HCT116 (cell line): ENCODE measurements at regions not wholly inside any gene's neighbourhood (a gene's known extent, or its start where the extent isn't known, plus 50 kb on each side); places are given as distances from the start of the nearest gene placed in this dataset.

ENCODE experiments used
- ATAC-seq: fragments of 200-7000 bp; cut with Tn5 transposase; 2 replicates; pipeline ENCODE4 v1.9.1; 2020; ENCODE audit warnings: mild to moderate bottlenecking, moderate library complexity
- BruUV-seq: library from RNA; stranded (reverse); fragments of 400-500 nt; replicated peaks from 2 replicates; lab custom pipeline; 2021; lab: Mats Ljungman, UMichigan
- CTCF ChIA-PET: fragments of 300-600 bp; sonication (Branson Sonifier 250); formaldehyde crosslinking; loops from one replicate; lab custom pipeline; 2021; ENCODE audit warnings: antibody characterized with exemption; lab: Charles Lee
- POLR2A ChIA-PET: fragments of 300-600, 350-600 bp; sonication (Branson Sonifier 250); formaldehyde crosslinking; loops from one replicate; lab custom pipeline; 2021; ENCODE audit warnings: antibody characterized with exemption; lab: Charles Lee
- RAD21 ChIA-PET, 2 experiments: fragments of 300-600 bp; sonication (Branson Sonifier 250); formaldehyde crosslinking; loops; one replicate each; lab custom pipeline; 2023; ENCODE audit warnings: low total read pairs in 2 of 2; ENCODE audit not compliant: uncharacterized antibody in 2 of 2, unreplicated experiment in 2 of 2, low non-redundant PET in 1 of 2; lab: Charles Lee
- DNase-seq: peaks from one replicate; pipeline ENCODE4 v3.0.0-alpha.2; 2010; ENCODE audit warnings: low read depth, low spot score
- H2AFZ ChIP-seq: fragments of 200-600 bp; shearing (Covaris generic), sonication (generic); 2 replicates; pipeline ENCODE4 v1.6.1; 2017; ENCODE audit warnings: low read depth, mixed run types, mixed read lengths, antibody characterized with exemption, low read length; ENCODE audit not compliant: poor library complexity, severe bottlenecking
- H3K27ac ChIP-seq: 2 replicates; pipeline ENCODE4 v1.5.1; 2012; ENCODE audit warnings: low read depth, low read length
- H3K27me3 ChIP-seq: fragments of 200-600 bp; sonication (generic); 2 replicates; pipeline ENCODE4 v1.6.1; 2016; ENCODE audit warnings: mixed run types, low read length, mixed read lengths; ENCODE audit not compliant: insufficient read depth
- H3K36me3 ChIP-seq, 2 experiments: fragments of 200-500 bp in 1 of 2; fragments of 200-600 bp in 1 of 2; sonication (Bioruptor generic) in 1 of 2; sonication (generic) in 1 of 2; 2 replicates each; pipeline versions ENCODE4 v1.5.1 to v1.6.1; 2014 to 2016; ENCODE audit warnings: low read length in 2 of 2, inconsistent platforms in 1 of 2, mixed read lengths in 1 of 2, mixed run types in 1 of 2; ENCODE audit not compliant: insufficient read depth in 2 of 2, control insufficient read depth in 1 of 2
- H3K4me1 ChIP-seq, 2 experiments: fragments of 200-600 bp in 1 of 2; sonication (generic) in 1 of 2; 2 replicates each; pipeline versions ENCODE4 v1.5.1 to v1.6.1; 2012 to 2017; ENCODE audit warnings: low read length in 2 of 2, inconsistent platforms in 1 of 2, mild to moderate bottlenecking in 1 of 2, mixed read lengths in 1 of 2, mixed run types in 1 of 2, moderate library complexity in 1 of 2; ENCODE audit not compliant: insufficient read depth in 2 of 2, control insufficient read depth in 1 of 2
- H3K4me2 ChIP-seq: fragments of 200-600 bp; sonication (generic); 2 replicates; pipeline ENCODE4 v1.6.1; 2017; ENCODE audit warnings: mixed run types, low read length, mixed read lengths
- H3K4me3 ChIP-seq, 2 experiments: fragments of 200-600 bp in 1 of 2; sonication (generic) in 1 of 2; replicated peaks in 1 of 2; 2 replicates each; pipeline ENCODE4 v1.5.1; 2011 to 2016; ENCODE audit warnings: low read length in 2 of 2, control low read depth in 1 of 2, low read depth in 1 of 2, mild to moderate bottlenecking in 1 of 2, mixed read lengths in 1 of 2, mixed run types in 1 of 2
- H3K79me2 ChIP-seq: fragments of 200-600 bp; sonication (generic); 2 replicates; pipeline ENCODE4 v1.6.1; 2017; ENCODE audit warnings: mild to moderate bottlenecking, mixed run types, low read length, moderate library complexity, mixed read lengths; ENCODE audit not compliant: insufficient read depth
- H3K9ac ChIP-seq: fragments of 200-600 bp; sonication (generic); 2 replicates; pipeline ENCODE4 v1.6.1; 2016; ENCODE audit warnings: low read length, mixed read lengths
- H3K9me2 ChIP-seq: fragments of 200-600 bp; sonication (generic), shearing (Covaris generic); 2 replicates; pipeline ENCODE4 v1.6.1; 2017; ENCODE audit warnings: mixed run types, mild to moderate bottlenecking, moderate library complexity; ENCODE audit not compliant: insufficient read depth
- H3K9me3 ChIP-seq, 2 experiments: fragments of 200-500 bp in 1 of 2; fragments of 200-600 bp in 1 of 2; sonication (Bioruptor generic) in 1 of 2; sonication (generic) in 1 of 2; 2 replicates each; pipeline ENCODE4 v1.6.1; 2014 to 2017; ENCODE audit warnings: low read length in 2 of 2, mixed read lengths in 2 of 2, inconsistent platforms in 1 of 2, low read depth in 1 of 2, mild to moderate bottlenecking in 1 of 2, mixed run types in 1 of 2, moderate library complexity in 1 of 2; ENCODE audit not compliant: control insufficient read depth in 1 of 2, insufficient read depth in 1 of 2
- H4K20me1 ChIP-seq: fragments of 200-600 bp; sonication (generic), shearing (Covaris generic); 2 replicates; pipeline ENCODE4 v1.6.1; 2017; ENCODE audit warnings: mixed run types, mild to moderate bottlenecking, moderate library complexity; ENCODE audit not compliant: insufficient read depth
- ATF3 ChIP-seq: IDR thresholded peaks from 2 replicates; pipeline ENCODE4 v1.6.1; 2012
- CEBPB ChIP-seq: IDR thresholded peaks from 2 replicates; pipeline ENCODE4 v1.6.1; 2012; ENCODE audit warnings: low read depth
- CTCF ChIP-seq, 3 experiments: fragments of 200-600 bp in 1 of 3; sonication (generic) in 1 of 3; IDR thresholded peaks in 2 of 3; conservative IDR thresholded peaks in 1 of 3; 2 replicates each; pipeline ENCODE4 v1.5.1; 2012 to 2017; ENCODE audit warnings: low read depth in 2 of 3, low read length in 2 of 3, antibody characterized with exemption in 1 of 3, borderline replicate concordance in 1 of 3, control low read depth in 1 of 3, mild to moderate bottlenecking in 1 of 3, mixed read lengths in 1 of 3, mixed run types in 1 of 3, moderate library complexity in 1 of 3; ENCODE audit not compliant: insufficient read depth in 1 of 3
- EZH2 ChIP-seq: fragments of 200-600 bp; sonication (generic); IDR thresholded peaks from 2 replicates; pipeline ENCODE4 v1.6.1; 2017; ENCODE audit warnings: antibody characterized with exemption, mixed run types
- EZH2phosphoT487 ChIP-seq: fragments of 200-600 bp; IDR thresholded peaks from 2 replicates; pipeline ENCODE4 v1.6.1; 2018; ENCODE audit warnings: antibody characterized with exemption, borderline replicate concordance
- MAX ChIP-seq: IDR thresholded peaks from 2 replicates; pipeline ENCODE4 v1.6.1; 2012
- POLR2AphosphoS5 ChIP-seq: IDR thresholded peaks from 2 replicates; pipeline ENCODE4 v1.6.1; 2011; ENCODE audit warnings: mild to moderate bottlenecking, low read depth, low read length, moderate library complexity
- REST ChIP-seq: IDR thresholded peaks from 2 replicates; pipeline ENCODE4 v1.6.1; 2012; ENCODE audit warnings: low read depth
- SP1 ChIP-seq: IDR thresholded peaks from 2 replicates; pipeline ENCODE4 v1.6.1; 2012; ENCODE audit warnings: low read depth
- SRF ChIP-seq: IDR thresholded peaks from 2 replicates; pipeline ENCODE4 v1.6.1; 2012; ENCODE audit warnings: low read depth
- ZNF274 ChIP-seq: fragments of 200-500 bp; sonication (Bioruptor generic); IDR thresholded peaks from 2 replicates; pipeline ENCODE4 v1.6.1; 2014; ENCODE audit warnings: mild to moderate bottlenecking, low read depth, low read length, inconsistent platforms
- intact Hi-C: fragments of 100-400 bp; cut with micrococcal nuclease; formaldehyde crosslinking; loops from 2 replicates; pipeline ENCODE4 v1.10.0; 2022

GRCh38 chr6:137756788-137757187, 110.3 kb upstream of the TNFAIP3 start:
- H3K4me2 ChIP-seq: no peak overlapping the region
- no peak overlapping the region for H3K4me3 ChIP-seq
- POLR2A ChIA-PET: no interaction called here
- BruUV-seq: no TSS peak
- RAD21 ChIA-PET: no interaction called here
- ATAC-seq: no peak
- no peaks in the 10 kb centered on the region for H4K20me1 ChIP-seq
- no peak overlapping the region for H3K27ac ChIP-seq
- no peak for TF ChIP-seq ZNF274
- no peak for TF ChIP-seq ATF3
- TF ChIP-seq SP1: no peak
- no peak for TF ChIP-seq CEBPB
- TF ChIP-seq CTCF (IDR thresholded peaks at IDR 0.05 in 2 of 3, conservative IDR thresholded peaks at IDR 0.05 in 1 of 3; ENCODE audit: borderline replicate concordance in 1 of 3, insufficient read depth in 1 of 3, low read depth in 2 of 3, low read length in 2 of 3): no peak
- TF ChIP-seq POLR2AphosphoS5: no peak
- TF ChIP-seq EZH2: no peak
- no peak for TF ChIP-seq MAX
- H3K9me3 ChIP-seq: no peaks in the 10 kb centered on the region
- no peaks in the 10 kb centered on the region for H3K9me2 ChIP-seq
- no peaks in the 10 kb centered on the region for H3K79me2 ChIP-seq
- no peak for DNase-seq
- intact Hi-C loops: no loop called here
- no peak overlapping the region for H2AFZ ChIP-seq
- no peaks in the 10 kb centered on the region for H3K36me3 ChIP-seq
- no peaks in the 10 kb centered on the region for H3K27me3 ChIP-seq
- no peaks in the 10 kb centered on the region for H3K4me1 ChIP-seq
- CTCF ChIA-PET: no interaction called here
- H3K9ac ChIP-seq: no peak overlapping the region

- Histone ChIP-seq H3K9me3 (no peaks in the 10 kb centered on the region), H3K79me2 (no peaks in the 10 kb centered on the region), H3K4me3 (no peak overlapping the region), H3K9me2 (no peaks in the 10 kb centered on the region), H2AFZ (no peak overlapping the region), H4K20me1 (no peaks in the 10 kb centered on the region), H3K4me2 (no peak overlapping the region), H3K27me3 (no peaks in the 10 kb centered on the region), H3K4me1 (no peaks in the 10 kb centered on the region), H3K9ac (no peak overlapping the region), H3K27ac (no peak overlapping the region), H3K36me3 (no peaks in the 10 kb centered on the region)
- intact Hi-C loops: no loop called here
- POLR2A ChIA-PET: no interaction called here
- RAD21 ChIA-PET: no interaction called here
- CTCF ChIA-PET: interaction anchor here (1.1 kb wide), 1 partner anchor 41 kb away, joined by 3 read pairs; no protein-coding TSS in a partner anchor
- DNase-seq (no peak), ATAC-seq (no peak)
- no TSS peak for BruUV-seq
- TF ChIP-seq EZH2: no peak
- TF ChIP-seq SRF: no peak
- no peak for TF ChIP-seq MAX
- no peak for TF ChIP-seq EZH2phosphoT487
- no peak for TF ChIP-seq REST
- TF ChIP-seq CTCF (IDR thresholded peaks at IDR 0.05 in 2 of 3, conservative IDR thresholded peaks at IDR 0.05 in 1 of 3; ENCODE audit: borderline replicate concordance in 1 of 3, insufficient read depth in 1 of 3, low read depth in 2 of 3, low read length in 2 of 3): no peak
These were observed 108.4 kb upstream of the TNFAIP3 start for GRCh38 chr6:137758661-137759060.
